ENCODE measurements at regions not wholly inside any gene's neighbourhood (a gene's known extent, or its start where the extent isn't known, plus 50 kb on each side); places are given as distances from the start of the nearest gene placed in this dataset.
"Not testable (repeated sequence)": the region's sequence is repeated elsewhere in the genome, so short reads cannot be mapped to it uniquely, and the experiment has no call there.

GRCh38 chr20:57779401-57780003 is 69.7 kb upstream of the PMEPA1 start:
- no peak for DNase-seq

GRCh38 chr20:57777911-57778310 is 68.1 kb upstream of the PMEPA1 start:
- no peak for DNase-seq

GRCh38 chr20:57774951-57775350 is 65.1 kb upstream of the PMEPA1 start:
- no peak for DNase-seq

- no peak for DNase-seq
These were observed 64.5 kb upstream of the PMEPA1 start for GRCh38 chr20:57774111-57774880.

- no peak for DNase-seq
These were observed 63.4 kb upstream of the PMEPA1 start for GRCh38 chr20:57773059-57773815.

GRCh38 chr20:57772349-57772964 is 62.6 kb upstream of the PMEPA1 start:
- no peak for DNase-seq

- no peak for DNase-seq
These were observed 61.3 kb upstream of the PMEPA1 start for GRCh38 chr20:57770852-57771720.

- not testable (repeated sequence) for DNase-seq
These were observed 60.6 kb upstream of the PMEPA1 start for GRCh38 chr20:57770401-57770800.

- DNase-seq: no peak
These were observed 59.9 kb upstream of the PMEPA1 start for GRCh38 chr20:57769756-57770155.

- no peak for DNase-seq
These were observed 58.7 kb upstream of the PMEPA1 start for GRCh38 chr20:57768519-57768918.

GRCh38 chr20:57767441-57767840 is 57.6 kb upstream of the PMEPA1 start:
- no peak for DNase-seq

GRCh38 chr20:57763235-57763595 is 53.4 kb upstream of the PMEPA1 start:
- no peak for DNase-seq

- DNase-seq: no peak
These were observed 52.9 kb upstream of the PMEPA1 start for GRCh38 chr20:57762531-57763234.

GRCh38 chr20:57761413-57761734 is 51.6 kb upstream of the PMEPA1 start:
- DNase-seq: no peak

- DNase-seq: no peak
These were observed 51.0 kb upstream of the PMEPA1 start for GRCh38 chr20:57760698-57761412.

GRCh38 chr20:57759724-57760123 is 49.9 kb upstream of the PMEPA1 start:
- DNase-seq: no peak

Measured in NCI-H1694 (cell line).